HG03342 (cell line): ENCODE measurements at regions not wholly inside any gene's neighbourhood (a gene's known extent, or its start where the extent isn't known, plus 50 kb on each side); places are given as distances from the start of the nearest gene placed in this dataset.
"Not testable (repeated sequence)": the region's sequence is repeated elsewhere in the genome, so short reads cannot be mapped to it uniquely, and the experiment has no call there.

Experiments used
- ATAC-seq: cut with Tn5 transposase; IDR thresholded peaks from one replicate; pipeline ENCODE4 v1.9.1; 2021; ENCODE audit warnings: mild to moderate bottlenecking, moderate library complexity; ENCODE audit not compliant: unreplicated experiment

DNA sequence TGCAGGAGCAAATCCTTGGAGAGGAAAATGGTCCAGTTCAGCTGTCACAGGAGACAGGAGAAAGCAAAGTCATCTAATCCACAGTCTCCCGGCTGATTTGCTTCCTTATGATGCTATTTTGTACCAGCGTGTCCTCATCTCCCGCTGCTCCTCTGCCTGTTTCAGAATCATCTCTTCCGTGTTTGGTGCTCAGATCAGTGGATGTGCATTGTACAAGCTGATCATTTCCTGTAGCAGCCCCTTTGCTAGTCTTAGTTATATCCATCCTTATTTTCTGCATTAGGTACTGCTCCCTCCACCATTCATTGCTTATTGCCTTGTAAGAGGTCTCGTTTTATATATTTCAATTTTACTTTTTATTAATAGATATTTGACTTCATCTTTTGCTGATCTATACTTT lies 219.9 kb upstream of the PRSS58 start:
- ATAC-seq: not testable (repeated sequence)

DNA sequence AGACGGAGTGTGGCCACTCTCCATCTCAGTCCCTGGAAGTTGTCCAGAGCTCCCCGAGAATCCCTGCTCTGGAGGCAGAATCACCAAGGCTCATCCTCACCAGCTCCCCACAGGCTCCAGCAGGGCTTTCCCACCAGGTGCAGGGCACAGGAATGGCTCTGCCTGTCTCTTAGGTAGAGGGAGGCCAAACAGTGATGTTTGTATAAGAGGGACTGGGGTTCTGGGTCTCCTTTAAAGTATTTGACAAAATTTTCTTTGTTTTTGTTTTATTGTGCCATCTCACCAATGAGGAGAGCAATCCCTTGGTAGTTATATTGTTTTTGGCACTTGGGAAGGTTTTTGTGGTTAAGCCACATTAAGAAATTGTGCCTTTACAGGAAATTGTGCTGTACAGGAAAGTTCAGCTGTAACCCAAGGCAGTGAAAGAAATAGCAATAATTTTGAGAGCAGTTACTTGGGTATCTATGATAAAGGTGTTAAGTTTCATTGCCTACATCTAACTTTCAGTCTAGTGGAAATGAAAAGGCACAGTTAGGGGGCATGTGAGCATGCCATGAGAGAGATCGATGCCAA lies 219.3 kb upstream of the PRSS58 start:
- no peak for ATAC-seq

DNA sequence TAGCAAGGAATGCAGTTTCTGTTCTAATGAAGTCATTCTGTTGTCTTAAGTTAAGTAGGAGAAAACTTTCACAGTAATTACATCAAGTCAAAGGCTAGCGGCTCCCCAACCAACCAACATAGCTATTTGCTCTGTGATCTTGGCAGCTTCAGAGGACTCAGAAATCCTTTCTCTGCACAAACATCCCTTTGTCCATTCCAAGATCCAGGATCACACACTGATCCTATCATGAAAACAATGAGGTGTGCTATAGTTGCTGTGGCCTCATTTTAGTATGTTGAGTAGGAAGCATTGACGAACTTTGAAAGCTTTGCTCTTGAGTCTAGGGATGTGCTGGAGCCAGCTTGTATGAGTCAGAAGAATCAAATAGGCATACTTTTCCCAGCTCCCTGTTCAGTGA lies 218.2 kb upstream of the PRSS58 start:
- no peak for ATAC-seq

DNA sequence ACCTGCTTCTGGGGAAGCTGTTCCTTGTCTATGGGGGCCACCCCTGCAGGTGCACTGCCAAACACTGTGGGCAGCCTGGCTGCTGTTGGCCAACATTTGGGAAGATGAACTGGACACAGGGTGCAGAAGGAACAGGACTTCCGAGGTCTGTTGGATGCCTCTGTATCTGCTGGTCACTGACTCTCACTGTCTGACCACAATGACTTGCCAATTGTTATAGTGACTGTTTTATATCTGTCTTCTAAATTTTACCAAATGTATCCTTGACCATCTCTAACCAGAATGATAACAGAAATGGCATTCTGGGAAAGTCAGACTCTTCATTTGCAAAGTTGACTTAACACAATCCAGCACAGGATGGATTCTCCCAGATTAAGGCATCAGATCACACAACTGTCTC lies 214.0 kb upstream of the PRSS58 start:
- ATAC-seq: no peak

DNA sequence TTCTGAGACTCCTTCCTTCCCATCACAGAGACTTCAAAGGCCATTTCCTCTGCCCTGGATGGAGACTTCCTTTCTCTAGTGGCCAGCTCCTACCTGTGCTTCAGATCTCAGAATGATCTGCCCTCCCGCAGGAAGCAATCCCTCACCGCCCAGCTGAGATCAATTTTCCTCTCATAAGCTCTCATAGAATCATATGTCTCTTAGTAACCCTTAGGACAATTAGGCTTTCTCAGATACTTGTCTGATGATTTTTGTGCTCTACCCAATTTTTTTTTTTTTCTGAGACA lies 212.6 kb upstream of the PRSS58 start:
- no peak for ATAC-seq

DNA sequence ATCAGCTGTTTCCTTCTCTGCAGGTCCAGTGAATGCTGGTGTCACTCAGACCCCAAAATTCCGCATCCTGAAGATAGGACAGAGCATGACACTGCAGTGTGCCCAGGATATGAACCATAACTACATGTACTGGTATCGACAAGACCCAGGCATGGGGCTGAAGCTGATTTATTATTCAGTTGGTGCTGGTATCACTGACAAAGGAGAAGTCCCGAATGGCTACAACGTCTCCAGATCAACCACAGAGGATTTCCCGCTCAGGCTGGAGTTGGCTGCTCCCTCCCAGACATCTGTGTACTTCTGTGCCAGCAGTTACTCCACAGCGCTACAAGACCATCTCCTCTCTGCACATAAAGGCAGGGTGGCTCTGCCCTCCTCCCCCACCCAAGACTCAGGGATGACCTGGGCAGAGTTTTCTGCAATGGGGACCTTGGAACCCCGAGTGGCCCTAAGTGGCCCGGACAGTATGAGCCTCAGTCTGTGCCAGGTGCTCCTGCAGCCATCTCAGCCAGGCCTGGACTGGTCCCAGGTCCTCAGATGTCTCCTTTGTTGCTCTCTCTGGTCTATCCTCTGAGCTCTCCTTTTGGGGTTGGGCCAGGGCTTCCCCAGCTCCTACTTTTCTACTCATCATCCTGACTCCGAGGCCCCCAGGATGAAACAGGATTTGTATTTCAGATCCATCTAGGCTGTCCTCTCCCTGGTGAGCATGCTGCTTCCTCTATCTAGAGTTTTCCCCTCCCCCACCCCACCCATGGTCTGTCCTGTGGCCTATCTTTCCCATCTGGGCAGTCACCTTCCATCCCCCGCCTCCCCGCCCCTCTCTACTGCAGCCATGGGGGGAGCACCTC lies 212.1 kb upstream of the PRSS58 start:
- no peak for ATAC-seq

DNA sequence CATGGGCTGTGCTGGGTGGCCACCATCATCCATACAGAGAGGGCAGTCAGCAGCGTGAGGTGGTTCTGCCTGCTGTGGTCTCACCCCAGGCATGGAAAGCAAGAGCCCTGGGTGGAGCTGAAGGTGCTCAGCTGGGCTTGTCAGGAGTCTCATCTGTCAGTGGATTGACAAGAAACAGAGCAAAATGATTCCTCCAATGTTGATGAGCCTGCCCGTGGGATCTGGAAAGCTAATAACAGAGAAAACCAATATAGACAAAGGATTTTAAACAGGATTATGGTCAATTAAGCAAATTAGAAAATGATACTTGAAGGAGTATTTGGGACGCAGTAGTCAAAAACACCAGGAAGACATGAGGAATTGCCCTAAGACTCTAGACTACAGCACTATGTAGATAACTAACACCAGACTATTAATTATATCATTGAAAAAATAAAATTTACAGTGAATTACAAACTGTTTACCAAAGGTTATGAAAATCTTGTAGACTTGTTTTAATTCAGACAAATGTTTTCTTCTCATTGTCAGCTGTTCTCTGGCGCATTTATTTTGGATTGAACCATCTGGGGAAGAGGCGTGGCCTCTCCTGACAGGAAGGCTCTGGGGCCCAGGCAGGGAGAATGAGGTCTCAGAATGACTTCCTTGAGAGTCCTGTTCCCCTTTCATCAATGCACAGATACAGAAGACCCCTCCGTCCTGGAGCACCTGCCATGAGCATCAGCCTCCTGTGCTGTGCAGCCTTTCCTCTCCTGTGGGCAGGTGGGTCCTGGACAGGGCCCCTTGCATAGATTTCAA lies 211.2 kb upstream of the PRSS58 start:
- ATAC-seq: no peak

DNA sequence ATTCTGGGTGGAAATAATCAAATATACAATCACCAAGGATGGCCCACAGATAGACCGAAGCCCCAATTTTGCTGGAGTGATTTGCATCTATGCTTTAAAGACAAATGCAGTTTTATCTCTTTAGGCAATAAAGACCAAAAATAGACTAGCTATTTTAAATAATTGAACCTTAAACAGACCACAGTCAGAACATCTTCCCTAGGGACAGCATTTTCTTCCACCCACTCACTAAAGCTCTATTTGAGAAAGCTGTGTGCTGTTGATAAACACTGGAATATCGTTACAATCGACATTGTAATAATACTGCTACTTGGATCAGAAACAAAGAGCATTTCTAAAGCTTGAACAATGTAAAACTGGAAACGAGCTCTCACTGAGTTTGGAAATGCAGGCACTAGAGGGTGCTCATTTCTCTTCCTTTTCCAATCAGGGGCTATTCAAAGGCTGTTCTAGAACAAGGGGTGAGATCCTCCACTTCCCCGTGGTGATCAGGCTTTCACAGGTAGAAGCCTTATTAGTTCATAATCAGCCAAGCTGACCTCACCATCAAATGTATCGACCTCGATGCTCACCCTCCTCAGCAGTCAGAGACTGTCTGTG lies 209.3 kb upstream of the PRSS58 start:
- ATAC-seq: not testable (repeated sequence)

DNA sequence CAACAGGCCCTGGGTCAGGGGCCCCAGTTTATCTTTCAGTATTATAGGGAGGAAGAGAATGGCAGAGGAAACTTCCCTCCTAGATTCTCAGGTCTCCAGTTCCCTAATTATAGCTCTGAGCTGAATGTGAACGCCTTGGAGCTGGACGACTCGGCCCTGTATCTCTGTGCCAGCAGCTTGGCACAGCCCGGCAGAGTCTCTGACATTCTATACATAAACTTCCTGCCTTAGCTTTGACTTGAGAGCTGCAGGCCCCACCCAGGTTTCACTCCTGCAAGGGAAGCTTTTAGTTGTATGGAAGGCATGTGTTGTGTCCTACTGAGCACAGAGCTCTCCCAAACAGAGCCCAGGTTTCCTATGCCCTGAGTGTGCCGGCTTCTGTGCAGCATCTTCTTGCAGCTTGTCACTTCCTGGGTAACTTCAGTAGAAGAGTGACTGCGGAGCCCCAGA lies 205.6 kb upstream of the PRSS58 start:
- no peak for ATAC-seq

DNA sequence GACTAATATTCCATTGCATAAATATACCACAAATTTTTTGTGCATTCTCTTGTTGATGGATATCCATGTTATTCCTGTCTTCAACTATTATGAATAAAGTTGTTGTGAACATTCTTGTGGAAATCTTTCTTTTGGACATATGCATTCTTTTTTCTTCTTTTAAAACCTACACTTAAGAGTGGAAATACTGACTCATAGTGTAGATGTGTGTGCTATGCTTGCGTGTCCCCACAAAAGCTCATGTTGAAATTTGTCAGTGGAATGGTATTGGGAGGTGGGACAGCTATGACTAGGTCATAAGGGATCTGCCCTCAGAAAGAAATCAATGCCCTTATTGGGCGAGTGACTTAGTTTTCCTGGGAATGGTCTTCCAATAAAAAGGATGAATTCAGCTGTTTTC lies 203.6 kb upstream of the PRSS58 start:
- ATAC-seq: no peak

DNA sequence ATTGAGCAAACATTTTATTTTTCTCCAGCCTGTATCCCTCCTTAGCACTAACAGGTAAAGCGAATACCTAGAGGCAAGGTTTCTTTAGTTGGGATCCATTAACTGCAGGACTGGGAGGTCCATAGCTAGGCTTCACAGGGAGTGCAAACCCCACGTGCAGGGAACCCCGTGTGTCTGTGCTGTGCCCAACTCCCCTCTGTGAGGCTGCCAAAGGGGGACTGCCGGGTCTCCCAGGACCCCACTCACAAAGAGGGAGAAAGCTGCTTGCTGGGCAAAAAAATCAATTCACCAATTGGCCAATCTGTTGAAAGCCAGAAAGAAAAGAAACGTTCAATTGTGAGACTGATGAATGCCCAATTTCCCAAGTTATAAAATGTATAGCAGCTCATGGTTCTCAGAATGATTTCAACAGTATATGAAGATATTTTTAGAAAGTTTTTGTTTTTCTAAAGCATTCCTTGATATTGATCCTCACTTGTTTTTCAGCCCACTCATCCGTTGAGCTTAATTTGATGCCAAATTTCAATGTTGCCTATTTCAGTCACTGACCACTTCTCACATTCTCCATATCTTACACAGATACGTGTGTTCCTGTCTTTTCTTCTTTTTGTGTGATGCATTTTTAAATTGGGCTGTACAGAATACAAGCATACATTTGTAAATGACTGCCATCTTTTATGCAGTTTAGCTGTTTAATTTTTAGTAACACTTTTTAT lies 202.7 kb upstream of the PRSS58 start:
- no peak for ATAC-seq

DNA sequence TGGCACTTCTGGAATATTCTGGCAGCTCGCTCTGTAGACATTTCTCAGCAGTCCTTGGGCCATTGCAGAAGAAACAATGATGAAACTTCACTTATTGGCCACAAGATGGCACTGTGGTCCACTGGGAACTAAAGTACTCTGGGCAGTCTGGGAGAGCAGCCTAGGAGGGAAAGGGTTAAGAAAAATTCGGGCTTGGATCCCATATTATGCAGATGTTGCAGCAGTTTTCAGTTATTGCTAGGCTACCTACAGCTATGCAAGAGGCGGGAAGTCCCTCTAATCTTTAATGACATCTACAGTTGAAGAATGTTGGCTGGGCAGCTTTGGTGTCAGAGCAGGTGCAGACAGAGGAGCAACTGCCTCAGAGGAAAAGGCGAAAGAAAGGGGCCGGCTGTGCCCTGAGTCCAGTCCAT lies 201.7 kb upstream of the PRSS58 start:
- ATAC-seq: peak; percentile 81

DNA sequence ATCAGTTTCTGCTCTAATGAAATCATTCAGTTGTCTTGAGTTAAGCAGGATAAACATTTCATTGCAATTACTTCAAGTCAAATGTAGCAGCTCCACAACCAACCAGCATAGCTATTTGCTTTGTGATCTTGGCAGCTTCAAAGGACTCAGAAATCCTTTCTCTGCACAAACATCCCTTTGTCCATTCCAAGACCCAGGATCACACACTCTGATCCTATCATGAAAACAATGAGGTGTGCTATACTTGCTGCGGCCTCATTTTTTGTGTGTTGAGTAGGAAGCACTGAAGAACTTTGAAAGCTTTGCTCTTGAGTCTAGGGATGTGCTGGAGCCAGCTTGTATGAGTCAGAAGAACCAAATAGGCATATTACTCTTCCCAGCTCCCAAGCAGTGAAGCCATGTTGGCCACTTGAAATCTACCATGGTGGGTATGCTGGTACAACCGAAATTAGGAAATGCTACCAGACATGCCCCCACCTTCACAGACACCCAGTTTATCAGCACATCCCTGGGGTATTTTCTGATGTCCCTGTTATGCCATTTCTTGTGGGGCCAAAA lies 199.4 kb upstream of the PRSS58 start:
- no peak for ATAC-seq

DNA sequence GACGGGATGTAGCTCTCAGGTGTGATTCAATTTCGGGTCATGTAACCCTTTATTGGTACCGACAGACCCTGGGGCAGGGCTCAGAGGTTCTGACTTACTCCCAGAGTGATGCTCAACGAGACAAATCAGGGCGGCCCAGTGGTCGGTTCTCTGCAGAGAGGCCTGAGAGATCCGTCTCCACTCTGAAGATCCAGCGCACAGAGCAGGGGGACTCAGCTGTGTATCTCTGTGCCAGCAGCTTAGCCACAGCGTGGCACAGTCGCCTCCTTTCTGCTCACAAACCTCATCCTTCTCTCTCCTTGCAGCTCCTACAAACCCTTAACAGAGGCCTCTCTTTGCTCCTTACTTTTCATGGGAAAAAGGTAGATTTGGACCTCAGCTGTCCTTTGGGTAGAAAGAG lies 197.5 kb upstream of the PRSS58 start:
- no peak for ATAC-seq

DNA sequence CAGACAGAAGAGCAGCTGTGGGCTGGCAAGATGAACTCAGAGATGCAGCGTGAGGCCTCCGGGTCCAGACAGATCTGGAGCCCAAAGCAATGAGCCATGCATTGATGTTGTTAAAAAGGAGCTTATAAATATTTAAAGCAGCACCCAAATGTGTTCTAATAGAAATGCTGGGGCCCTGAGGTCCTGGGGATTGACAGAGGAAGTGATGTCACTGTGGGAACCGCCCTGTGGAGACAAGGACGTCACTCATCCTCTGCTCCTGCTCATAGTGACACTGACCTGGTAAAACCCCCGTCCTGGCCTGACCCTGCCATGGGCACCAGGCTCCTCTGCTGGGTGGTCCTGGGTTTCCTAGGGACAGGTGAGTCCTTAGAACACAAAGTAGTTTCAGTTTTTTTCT lies 197.0 kb upstream of the PRSS58 start:
- ATAC-seq: no peak

DNA sequence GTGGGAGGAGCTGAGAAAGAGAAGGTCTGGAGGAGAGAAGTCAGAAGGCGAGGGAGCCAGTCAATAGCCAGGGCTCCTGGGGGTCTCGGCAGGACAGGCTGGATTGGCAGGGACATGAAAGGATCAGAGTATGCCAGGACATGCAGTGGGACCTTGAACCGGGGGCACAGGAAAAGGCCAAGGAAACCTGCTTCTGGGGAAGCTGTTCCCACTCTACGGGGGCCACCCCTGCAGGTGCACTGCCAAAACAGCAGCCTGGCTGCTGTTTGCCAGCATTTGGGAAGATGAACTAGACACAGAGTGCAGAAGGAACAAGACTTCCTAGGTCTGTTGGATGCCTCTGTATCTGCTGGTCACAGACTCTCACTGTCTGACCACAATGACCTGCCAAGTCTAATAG lies 194.9 kb upstream of the PRSS58 start:
- ATAC-seq: no peak

DNA sequence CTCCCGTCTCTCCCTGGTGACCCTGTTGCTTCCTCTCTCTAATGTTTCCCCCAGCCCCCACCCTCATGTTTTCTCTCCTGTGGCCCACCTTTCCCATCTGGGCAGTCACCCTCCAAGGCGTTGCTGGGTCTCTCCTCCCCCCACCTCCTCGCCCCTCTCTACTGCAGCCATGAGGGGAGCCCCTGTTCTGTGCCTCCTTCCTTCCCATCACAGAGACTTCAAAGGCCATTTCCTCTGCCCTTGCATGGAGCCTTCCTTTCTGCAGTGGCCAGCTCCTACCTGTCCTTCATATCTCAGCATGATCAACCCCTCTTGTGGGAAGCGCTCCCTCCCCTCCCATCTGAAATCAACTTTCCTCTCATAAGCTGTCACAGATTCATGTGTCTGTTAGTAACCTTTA lies 194.0 kb upstream of the PRSS58 start:
- ATAC-seq: no peak

DNA sequence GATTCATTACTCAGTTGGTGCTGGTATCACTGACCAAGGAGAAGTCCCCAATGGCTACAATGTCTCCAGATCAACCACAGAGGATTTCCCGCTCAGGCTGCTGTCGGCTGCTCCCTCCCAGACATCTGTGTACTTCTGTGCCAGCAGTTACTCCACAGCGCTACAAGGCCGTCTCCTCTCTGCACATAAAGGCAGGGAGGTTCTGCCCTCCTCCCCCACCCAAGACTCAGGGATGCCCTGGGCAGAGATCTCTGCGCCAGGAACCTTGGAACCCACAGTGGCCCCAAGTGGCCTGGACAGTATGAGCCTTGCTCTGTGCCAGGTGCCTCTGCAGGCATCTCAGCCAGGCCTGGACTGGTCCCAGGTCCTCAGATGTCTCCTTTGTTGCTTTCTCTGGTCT lies 193.4 kb upstream of the PRSS58 start:
- no peak for ATAC-seq

DNA sequence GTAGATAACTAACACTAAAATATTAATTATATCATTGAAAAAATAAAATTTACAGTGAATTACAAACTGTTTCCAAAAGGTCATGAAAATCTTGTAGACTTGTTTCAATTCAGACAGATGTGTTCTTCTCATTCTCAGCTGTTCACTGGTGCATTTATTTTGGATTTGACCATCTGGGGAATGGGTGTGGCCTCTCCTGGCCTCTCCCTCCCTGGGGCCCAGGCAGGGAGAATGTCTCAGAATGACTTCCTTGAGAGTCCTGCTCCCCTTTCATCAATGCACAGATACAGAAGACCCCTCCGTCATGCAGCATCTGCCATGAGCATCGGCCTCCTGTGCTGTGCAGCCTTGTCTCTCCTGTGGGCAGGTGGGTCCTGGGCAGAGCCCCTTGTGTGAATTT lies 192.8 kb upstream of the PRSS58 start:
- ATAC-seq: no peak

DNA sequence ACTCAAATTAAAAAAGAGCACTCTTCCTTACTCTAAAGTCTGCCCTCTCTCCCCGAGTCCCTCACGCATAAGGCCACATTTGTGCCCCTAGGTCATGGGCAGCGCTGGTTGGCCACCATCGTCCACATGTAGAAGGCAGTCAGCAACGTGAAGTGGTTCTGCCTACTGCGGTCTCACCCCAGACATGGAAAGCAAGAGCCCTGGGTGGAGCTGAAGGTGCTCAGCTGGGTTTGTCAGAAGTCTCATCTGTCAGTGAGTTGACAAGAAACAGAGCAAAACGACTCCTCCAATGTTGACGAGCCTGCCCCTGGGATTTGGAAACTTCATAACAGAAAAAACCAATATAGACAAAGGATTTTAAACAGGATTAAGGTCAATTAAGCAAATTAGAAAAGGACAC lies 192.3 kb upstream of the PRSS58 start:
- no peak for ATAC-seq

DNA sequence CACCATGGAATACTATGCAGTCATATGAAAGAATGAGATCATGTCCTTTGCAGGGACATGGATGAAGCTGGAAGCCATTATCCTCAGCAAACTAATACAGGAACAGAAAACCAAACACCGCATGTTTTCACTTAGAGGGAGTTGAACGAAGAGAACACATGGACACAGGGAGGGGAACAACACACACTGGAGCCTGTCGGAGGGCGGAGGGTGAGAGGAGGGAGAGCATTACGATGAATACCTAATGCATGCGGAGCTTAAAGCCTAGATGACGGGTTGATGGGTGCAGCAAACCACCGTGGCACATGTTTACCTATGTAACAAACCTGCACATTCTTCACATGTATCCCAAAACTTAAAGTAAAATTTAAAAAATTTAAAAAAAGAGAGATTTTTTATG lies 191.0 kb upstream of the PRSS58 start:
- ATAC-seq: not testable (repeated sequence)
